Activated CD4-positive, alpha-beta T cell treated with anti-CD3 and anti-CD28 coated beads, Interleukin-2, amount 50 U/mL, for 24 hours (primary cell): ENCODE measurements at regions not wholly inside any gene's neighbourhood (a gene's known extent, or its start where the extent isn't known, plus 50 kb on each side); places are given as distances from the start of the nearest gene placed in this dataset.
"Not testable (repeated sequence)": the region's sequence is repeated elsewhere in the genome, so short reads cannot be mapped to it uniquely, and the experiment has no call there.

Experiments
- DNase-seq, 2 donors: peaks; one replicate each; pipeline ENCODE4 v3.0.0-alpha.2; 2020; ENCODE audit warnings: low read depth in 1 of 2, low spot score in 1 of 2

GRCh38 chr3:34856081-34856947, 783.0 kb upstream of the ARPP21 start:
- no peak for DNase-seq

- DNase-seq: no peak
These were observed 781.2 kb upstream of the ARPP21 start for GRCh38 chr3:34858067-34858660.

GRCh38 chr3:34859746-34860145, 779.6 kb upstream of the ARPP21 start:
- no peak for DNase-seq

GRCh38 chr3:34862456-34862855, 776.9 kb upstream of the ARPP21 start:
- DNase-seq: no peak

- no peak for DNase-seq
These were observed 775.8 kb upstream of the ARPP21 start for GRCh38 chr3:34863485-34863884.

DNA sequence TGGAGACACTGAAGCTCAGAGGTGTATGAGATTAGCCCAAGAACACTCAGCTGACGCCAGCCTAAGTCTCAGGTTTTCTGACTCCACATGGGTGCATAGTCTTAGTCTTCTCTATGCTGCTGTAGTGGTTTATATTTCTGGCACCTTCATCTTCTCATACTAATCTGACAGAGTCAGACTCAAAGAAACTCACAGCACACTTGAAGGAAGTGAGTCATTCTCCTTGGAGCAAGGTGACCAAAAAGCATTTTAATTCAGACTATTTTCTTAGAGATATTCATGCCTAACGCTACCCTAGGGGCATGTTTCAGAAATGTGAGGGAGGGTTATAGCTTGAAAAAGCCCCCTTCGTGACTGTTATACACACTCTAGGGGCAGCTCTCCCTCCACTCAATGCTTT, 775.3 kb upstream of the ARPP21 start:
- DNase-seq: no peak

- no peak for DNase-seq
These were observed 774.0 kb upstream of the ARPP21 start for GRCh38 chr3:34865346-34865745.

DNA sequence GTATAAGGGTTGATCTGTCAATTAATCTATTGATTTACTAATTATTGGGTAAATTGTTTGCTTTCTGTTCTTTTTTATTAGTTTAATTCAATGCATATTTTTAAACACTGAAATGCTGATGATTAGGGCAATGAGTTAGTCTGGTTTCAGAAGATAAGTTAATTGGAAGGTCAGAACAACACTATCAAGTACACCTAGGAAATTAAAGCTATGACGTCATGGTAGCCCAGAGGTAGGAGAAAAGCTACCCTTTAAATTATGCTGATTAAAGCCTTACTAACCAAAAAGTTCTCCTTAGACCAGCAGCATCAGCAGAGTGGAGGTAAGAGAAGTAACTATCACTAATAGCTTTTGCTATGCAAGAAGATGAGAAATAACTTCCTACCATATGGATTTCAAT, 770.4 kb upstream of the ARPP21 start:
- DNase-seq: no peak

- no peak for DNase-seq
These were observed 769.6 kb upstream of the ARPP21 start for GRCh38 chr3:34869696-34870095.

DNA sequence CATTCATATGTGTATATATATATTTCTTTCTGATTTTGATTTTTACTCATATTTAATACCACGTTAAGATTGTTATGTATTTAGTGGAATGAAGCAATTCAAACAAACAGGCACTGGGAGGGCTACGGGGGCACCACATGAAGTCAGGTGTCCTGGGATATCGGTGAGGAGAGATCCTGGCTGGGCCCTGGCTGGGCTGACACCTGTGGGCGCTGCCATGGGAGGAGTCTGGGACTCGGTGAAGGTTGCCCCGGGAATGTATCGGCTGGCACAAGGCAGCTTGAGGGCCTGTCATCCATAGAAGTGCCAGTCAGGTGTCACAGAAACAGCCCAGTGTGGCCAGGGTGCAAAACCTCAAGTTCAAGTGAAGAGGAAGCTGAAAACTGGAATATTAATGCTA, 766.9 kb upstream of the ARPP21 start:
- no peak for DNase-seq

- no peak for DNase-seq
These were observed 762.3 kb upstream of the ARPP21 start for GRCh38 chr3:34876997-34877396.

GRCh38 chr3:34878488-34878887, 760.8 kb upstream of the ARPP21 start:
- DNase-seq: no peak

DNA sequence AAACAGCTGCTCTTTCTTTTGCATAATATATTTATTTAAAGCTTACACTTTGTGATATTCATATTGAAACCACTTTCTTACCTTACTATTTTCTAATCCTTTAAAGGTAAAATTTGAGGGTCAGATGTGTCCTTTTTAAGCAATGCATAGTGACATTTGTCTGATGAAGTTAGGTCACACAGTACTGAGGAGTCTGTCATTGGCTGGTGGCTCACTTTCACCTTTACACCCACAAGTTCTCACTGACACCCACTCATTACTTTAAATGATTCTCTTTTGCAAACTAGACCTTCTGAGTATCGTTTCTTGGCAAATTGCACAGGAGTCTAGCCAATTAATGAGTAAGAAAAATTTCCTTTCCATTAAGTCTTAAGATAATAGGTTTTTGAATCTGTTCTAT, 758.3 kb upstream of the ARPP21 start:
- no peak for DNase-seq

DNA sequence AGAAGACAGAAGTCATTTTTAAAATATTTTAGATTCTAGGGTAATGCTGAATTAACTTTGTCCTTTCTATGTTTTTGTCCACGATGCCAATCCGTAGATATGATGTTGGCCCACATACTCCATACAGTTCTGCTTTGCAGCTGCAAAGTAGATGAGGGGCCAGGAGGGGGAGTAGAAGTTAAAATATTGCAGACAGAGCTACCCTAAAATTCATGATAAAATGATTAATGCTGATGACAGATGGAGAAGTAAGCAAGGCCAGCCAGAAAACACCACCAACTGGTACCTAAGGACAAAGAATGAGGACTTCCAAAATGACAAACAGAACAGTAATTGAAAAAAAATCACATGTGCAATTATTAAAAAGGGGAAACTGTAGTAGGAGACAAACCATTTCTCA, 756.6 kb upstream of the ARPP21 start:
- DNase-seq: no peak

DNA sequence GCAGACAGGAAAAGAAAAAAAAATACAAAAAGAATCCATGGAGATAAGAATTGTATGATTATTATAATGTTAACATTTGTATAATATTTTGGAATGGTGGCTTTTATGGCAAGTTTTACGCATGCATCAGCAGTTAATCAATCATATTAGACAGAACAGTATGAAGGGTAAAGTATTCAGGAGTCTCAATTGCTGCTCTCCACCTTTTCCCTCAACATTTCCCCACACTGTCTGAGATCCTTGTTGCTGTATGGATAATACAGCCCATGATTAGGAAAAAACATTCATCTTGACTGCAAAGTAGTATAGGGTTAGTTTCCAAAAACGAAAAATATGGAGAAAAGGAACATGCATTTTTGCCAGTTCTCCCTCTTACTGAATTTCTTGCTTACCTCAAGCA, 755.3 kb upstream of the ARPP21 start:
- DNase-seq: no peak

GRCh38 chr3:34886443-34886842, 752.9 kb upstream of the ARPP21 start:
- DNase-seq: no peak

DNA sequence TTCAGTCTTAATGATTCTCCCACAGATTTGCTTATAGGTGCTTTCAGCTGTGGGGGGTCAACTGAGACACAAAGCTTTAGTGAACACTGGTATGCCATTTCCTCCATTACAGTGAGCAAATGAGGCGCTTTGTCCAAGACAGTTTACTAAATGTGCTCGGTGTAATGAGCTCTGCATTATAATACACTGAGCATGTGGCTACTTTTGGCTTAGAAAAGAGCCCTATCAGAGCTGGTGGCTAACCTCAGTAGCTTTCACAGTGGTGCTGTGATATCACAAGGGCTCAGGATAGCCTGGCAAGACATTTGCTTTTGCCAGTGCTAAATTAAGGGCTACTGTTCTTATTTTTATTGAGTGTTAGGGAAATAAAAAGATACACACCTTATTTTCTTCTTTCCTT, 749.7 kb upstream of the ARPP21 start:
- DNase-seq: no peak

- DNase-seq: no peak
These were observed 749.1 kb upstream of the ARPP21 start for GRCh38 chr3:34890247-34890646.

DNA sequence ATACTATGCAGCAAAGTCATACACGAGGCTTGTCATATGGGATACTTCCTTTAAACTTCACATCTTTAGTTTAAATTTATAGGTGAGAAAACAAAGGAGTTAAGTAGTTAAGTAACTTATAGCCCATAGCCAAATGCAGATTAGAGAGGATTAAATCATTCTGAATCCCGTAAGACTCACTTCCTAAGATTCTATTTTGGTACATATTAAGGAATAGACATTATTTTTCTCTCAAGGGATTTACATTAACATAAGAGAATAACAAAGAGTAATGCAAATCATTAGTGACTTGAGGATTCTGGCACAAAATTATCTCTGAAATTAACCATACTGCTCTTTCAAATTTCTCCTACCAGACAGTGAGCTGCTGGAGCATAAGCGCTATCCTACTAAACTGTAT, 747.4 kb upstream of the ARPP21 start:
- no peak for DNase-seq

GRCh38 chr3:34895841-34896240, 743.5 kb upstream of the ARPP21 start:
- DNase-seq: no peak

DNA sequence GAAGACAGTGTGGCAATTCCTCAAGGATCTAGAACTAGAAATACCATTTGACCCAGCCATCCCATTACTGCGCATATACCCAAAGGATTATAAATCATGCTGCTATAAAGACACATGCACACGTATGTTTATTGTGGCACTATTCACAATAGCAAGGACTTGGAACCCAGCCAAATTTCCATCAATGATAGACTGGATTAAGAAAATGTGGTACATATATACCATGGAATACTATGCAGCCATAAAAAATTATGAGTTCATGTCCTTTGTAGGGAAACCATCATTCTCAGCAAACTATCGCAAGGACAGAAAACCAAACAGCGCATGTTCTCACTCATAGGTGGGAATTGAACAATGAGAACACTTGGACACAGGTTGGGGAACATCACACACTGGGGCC, 729.6 kb upstream of the ARPP21 start:
- DNase-seq: not testable (repeated sequence)

- no peak for DNase-seq
These were observed 720.3 kb upstream of the ARPP21 start for GRCh38 chr3:34919025-34919424.

GRCh38 chr3:34920806-34921205, 718.5 kb upstream of the ARPP21 start:
- no peak for DNase-seq
